ENCODE measurements at regions not wholly inside any gene's neighbourhood (a gene's known extent, or its start where the extent isn't known, plus 50 kb on each side); places are given as distances from the start of the nearest gene placed in this dataset.

GRCh38 chr12:67414011-67414715 lies 145.0 kb downstream of the CAND1 start:
- Mint-ChIP-seq H3K9me3 (ENCODE audit: low read depth) (peaks cover 5% of the 10 kb centered on the region), H3K4me3 (no peak overlapping the region), H3K27ac (no peak overlapping the region), H3K4me1 (ENCODE audit: low read depth) (no peaks in the 10 kb centered on the region), H3K27me3 (no peaks in the 10 kb centered on the region), H3K36me3 (no peaks in the 10 kb centered on the region)

GRCh38 chr12:67415473-67415872 lies 146.3 kb downstream of the CAND1 start:
- H3K27ac Mint-ChIP-seq = no peak overlapping the region
- peaks cover 5% of the 10 kb centered on the region for H3K9me3 Mint-ChIP-seq (ENCODE audit: low read depth)
- no peaks in the 10 kb centered on the region for H3K27me3 Mint-ChIP-seq
- no peaks in the 10 kb centered on the region for H3K36me3 Mint-ChIP-seq
- no peak overlapping the region for H3K4me3 Mint-ChIP-seq
- no peaks in the 10 kb centered on the region for H3K4me1 Mint-ChIP-seq (ENCODE audit: low read depth)

GRCh38 chr12:67419810-67420209 lies 150.7 kb downstream of the CAND1 start:
- Mint-ChIP-seq H3K4me1 (ENCODE audit: low read depth) (no peaks in the 10 kb centered on the region), H3K4me3 (no peak overlapping the region), H3K27ac (no peak overlapping the region), H3K36me3 (no peaks in the 10 kb centered on the region), H3K27me3 (peaks cover 2% of the 10 kb centered on the region), H3K9me3 (ENCODE audit: low read depth) (no peaks in the 10 kb centered on the region)

GRCh38 chr12:67420506-67420905 lies 151.3 kb downstream of the CAND1 start:
- no peaks in the 10 kb centered on the region for H3K9me3 Mint-ChIP-seq (ENCODE audit: low read depth)
- H3K27me3 Mint-ChIP-seq = peaks cover 2% of the 10 kb centered on the region
- peaks cover under 1% of the 10 kb centered on the region for H3K4me1 Mint-ChIP-seq (ENCODE audit: low read depth)
- H3K36me3 Mint-ChIP-seq = no peaks in the 10 kb centered on the region
- H3K27ac Mint-ChIP-seq = no peak overlapping the region
- H3K4me3 Mint-ChIP-seq = no peak overlapping the region

- H3K9me3 Mint-ChIP-seq (ENCODE audit: low read depth) = no peaks in the 10 kb centered on the region
- peaks cover 2% of the 10 kb centered on the region for H3K27me3 Mint-ChIP-seq
- H3K4me3 Mint-ChIP-seq = no peak overlapping the region
- H3K27ac Mint-ChIP-seq = no peak overlapping the region
- H3K4me1 Mint-ChIP-seq (ENCODE audit: low read depth) = peaks cover 13% of the 10 kb centered on the region
- H3K36me3 Mint-ChIP-seq = peaks cover 3% of the 10 kb centered on the region
Measured at GRCh38 chr12:67422081-67422480, 152.9 kb downstream of the CAND1 start.

- Mint-ChIP-seq H3K36me3 (peaks cover 6% of the 10 kb centered on the region), H3K4me3 (no peak overlapping the region), H3K27me3 (peaks cover 2% of the 10 kb centered on the region), H3K9me3 (ENCODE audit: low read depth) (no peaks in the 10 kb centered on the region), H3K27ac (no peak overlapping the region), H3K4me1 (ENCODE audit: low read depth) (peaks cover 13% of the 10 kb centered on the region)
Measured at GRCh38 chr12:67424784-67425183, 155.6 kb downstream of the CAND1 start.

- Mint-ChIP-seq H3K4me3 (no peak overlapping the region), H3K4me1 (ENCODE audit: low read depth) (peaks cover 13% of the 10 kb centered on the region)
Measured at GRCh38 chr12:67425394-67425793, 156.2 kb downstream of the CAND1 start.

GRCh38 chr12:67426067-67426466 lies 156.9 kb downstream of the CAND1 start:
- Mint-ChIP-seq H3K27ac (no peak overlapping the region), H3K9me3 (ENCODE audit: low read depth) (no peaks in the 10 kb centered on the region), H3K36me3 (peaks cover 6% of the 10 kb centered on the region), H3K4me3 (no peak overlapping the region), H3K27me3 (peaks cover 2% of the 10 kb centered on the region), H3K4me1 (ENCODE audit: low read depth) (peaks cover 13% of the 10 kb centered on the region)

More at GRCh38 chr12:67425394-67425793, 156.2 kb downstream of the CAND1 start:
- Mint-ChIP-seq H3K9me3 (ENCODE audit: low read depth) (no peaks in the 10 kb centered on the region), H3K27ac (no peak overlapping the region), H3K36me3 (peaks cover 6% of the 10 kb centered on the region), H3K27me3 (peaks cover 2% of the 10 kb centered on the region)

- no peak overlapping the region for H3K27ac Mint-ChIP-seq
- H3K36me3 Mint-ChIP-seq = peaks cover 6% of the 10 kb centered on the region
- H3K27me3 Mint-ChIP-seq = peaks cover 2% of the 10 kb centered on the region
- H3K4me1 Mint-ChIP-seq (ENCODE audit: low read depth) = peaks cover 13% of the 10 kb centered on the region
- no peaks in the 10 kb centered on the region for H3K9me3 Mint-ChIP-seq (ENCODE audit: low read depth)
- no peak overlapping the region for H3K4me3 Mint-ChIP-seq
Measured at GRCh38 chr12:67427336-67427735, 158.2 kb downstream of the CAND1 start.

- H3K4me3 Mint-ChIP-seq = no peak overlapping the region
- H3K4me1 Mint-ChIP-seq (ENCODE audit: low read depth) = peaks cover 13% of the 10 kb centered on the region
- H3K27ac Mint-ChIP-seq = no peak overlapping the region
- no peaks in the 10 kb centered on the region for H3K9me3 Mint-ChIP-seq (ENCODE audit: low read depth)
- H3K36me3 Mint-ChIP-seq = peaks cover 6% of the 10 kb centered on the region
- peaks cover 2% of the 10 kb centered on the region for H3K27me3 Mint-ChIP-seq
Measured at GRCh38 chr12:67428431-67428830, 159.3 kb downstream of the CAND1 start.

GRCh38 chr12:67430708-67431335 lies 161.7 kb downstream of the CAND1 start:
- Mint-ChIP-seq H3K9me3 (ENCODE audit: low read depth) (no peaks in the 10 kb centered on the region), H3K4me1 (ENCODE audit: low read depth) (peaks cover 9% of the 10 kb centered on the region), H3K27ac (no peak overlapping the region), H3K27me3 (no peaks in the 10 kb centered on the region), H3K4me3 (no peak overlapping the region), H3K36me3 (peaks cover 6% of the 10 kb centered on the region)

GRCh38 chr12:67431411-67432020 lies 162.4 kb downstream of the CAND1 start:
- Mint-ChIP-seq H3K4me1 (ENCODE audit: low read depth) (peaks cover 2% of the 10 kb centered on the region), H3K27me3 (no peaks in the 10 kb centered on the region), H3K36me3 (peaks cover 6% of the 10 kb centered on the region), H3K27ac (no peak overlapping the region), H3K9me3 (ENCODE audit: low read depth) (no peaks in the 10 kb centered on the region), H3K4me3 (no peak overlapping the region)

GRCh38 chr12:67433385-67434175 lies 164.4 kb downstream of the CAND1 start:
- no peaks in the 10 kb centered on the region for H3K27me3 Mint-ChIP-seq
- peaks cover 8% of the 10 kb centered on the region for H3K4me1 Mint-ChIP-seq (ENCODE audit: low read depth)
- H3K27ac Mint-ChIP-seq = no peak overlapping the region
- peaks cover 3% of the 10 kb centered on the region for H3K36me3 Mint-ChIP-seq
- no peak overlapping the region for H3K4me3 Mint-ChIP-seq
- no peaks in the 10 kb centered on the region for H3K9me3 Mint-ChIP-seq (ENCODE audit: low read depth)

- H3K27ac Mint-ChIP-seq = no peak overlapping the region
- H3K4me3 Mint-ChIP-seq = no peak overlapping the region
- H3K27me3 Mint-ChIP-seq = no peaks in the 10 kb centered on the region
- H3K36me3 Mint-ChIP-seq = no peaks in the 10 kb centered on the region
- peaks cover 8% of the 10 kb centered on the region for H3K4me1 Mint-ChIP-seq (ENCODE audit: low read depth)
- peaks cover 8% of the 10 kb centered on the region for H3K9me3 Mint-ChIP-seq (ENCODE audit: low read depth)
Measured at GRCh38 chr12:67434671-67435370, 165.7 kb downstream of the CAND1 start.

All from activated naive CD8-positive, alpha-beta T cell (primary cell).